HUES6 (cell line): ENCODE measurements at regions not wholly inside any gene's neighbourhood (a gene's known extent, or its start where the extent isn't known, plus 50 kb on each side); places are given as distances from the start of the nearest gene placed in this dataset.
"Not testable (repeated sequence)": the region's sequence is repeated elsewhere in the genome, so short reads cannot be mapped to it uniquely, and the experiment has no call there.

ENCODE experiments used
- H3K27ac ChIP-seq: 2 replicates; pipeline ENCODE4 v1.7.0; 2013; ENCODE audit warnings: low read depth, mild to moderate bottlenecking, low read length, inconsistent platforms
- H3K27me3 ChIP-seq: 2 replicates; pipeline ENCODE4 v1.6.1; 2013; ENCODE audit warnings: low read length; ENCODE audit not compliant: control insufficient read depth, insufficient read depth
- H3K36me3 ChIP-seq: 2 replicates; pipeline ENCODE4 v1.6.1; 2013; ENCODE audit warnings: low read length; ENCODE audit not compliant: control insufficient read depth, insufficient read depth
- H3K4me1 ChIP-seq: 2 replicates; pipeline ENCODE4 v1.6.1; 2013; ENCODE audit warnings: low read length; ENCODE audit not compliant: control insufficient read depth, insufficient read depth
- H3K4me3 ChIP-seq: 2 replicates; pipeline ENCODE4 v1.5.1; 2013; ENCODE audit warnings: low read depth, low read length
- H3K9ac ChIP-seq: one replicate; pipeline ENCODE4 v1.6.1; 2013; ENCODE audit warnings: mild to moderate bottlenecking, low read length
- H3K9me3 ChIP-seq: 2 replicates; pipeline ENCODE4 v1.6.1; 2013; ENCODE audit warnings: low read depth, low read length; ENCODE audit not compliant: control insufficient read depth, insufficient read depth

DNA sequence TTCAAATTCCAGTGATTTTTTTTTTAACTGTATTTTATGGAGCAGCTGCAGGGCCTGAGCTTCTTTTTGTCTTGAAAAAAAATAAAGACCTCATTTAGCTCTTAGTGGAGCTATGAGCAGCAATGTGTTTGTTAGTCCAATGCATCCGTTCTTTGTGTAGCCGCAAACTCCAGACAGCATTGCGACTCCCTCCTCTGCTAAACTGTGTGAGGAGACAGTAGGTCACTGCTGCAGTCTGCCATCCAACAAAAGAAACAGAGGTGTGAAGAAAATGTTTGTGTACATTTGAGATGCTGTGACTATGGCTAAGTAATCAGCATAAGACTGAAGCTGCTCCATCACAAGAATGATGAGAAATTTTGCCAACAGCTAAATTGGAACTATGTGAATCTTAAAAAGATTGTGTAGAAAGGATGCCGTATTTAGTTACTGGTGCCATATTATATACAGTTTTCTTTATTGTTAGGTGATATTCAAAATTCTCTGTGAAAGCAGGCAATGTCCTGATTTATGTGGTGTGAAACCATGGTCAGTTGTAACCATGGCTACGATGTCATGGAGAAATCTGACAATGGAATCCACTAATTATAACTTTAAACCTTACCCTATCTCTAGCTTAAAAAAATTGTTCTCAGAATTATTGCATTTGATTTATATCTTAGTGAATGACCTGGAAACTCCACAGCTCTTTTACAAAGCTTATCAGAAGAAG is 428.8 kb upstream of the EPHA7 start:
- Histone ChIP-seq H3K9me3 (no peaks in the 10 kb centered on the region), H3K9ac (no peak overlapping the region), H3K27me3 (no peaks in the 10 kb centered on the region), H3K4me1 (peaks cover 9% of the 10 kb centered on the region), H3K27ac (no peak overlapping the region), H3K4me3 (no peak overlapping the region), H3K36me3 (no peaks in the 10 kb centered on the region)

DNA sequence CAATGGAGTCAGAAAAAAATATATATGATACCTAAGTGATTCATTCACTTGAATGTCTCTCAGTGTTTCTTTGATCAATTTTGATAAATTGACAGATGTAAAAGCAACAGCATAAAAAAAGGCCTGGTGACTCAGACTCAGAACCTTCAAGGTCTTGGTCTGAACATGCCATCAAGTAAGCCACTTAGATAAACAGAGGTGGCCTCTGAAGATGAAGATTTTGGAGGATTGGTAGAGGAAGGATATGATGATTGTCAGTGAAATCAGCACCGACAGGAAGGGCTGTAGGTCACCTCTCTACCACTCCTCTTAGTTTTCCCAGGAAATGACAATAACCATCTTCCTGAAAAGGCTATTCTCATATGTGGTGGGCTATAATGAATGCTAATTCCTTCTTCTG is 422.8 kb upstream of the EPHA7 start:
- no peaks in the 10 kb centered on the region; the same call in 1 of the 2 replicates for H3K36me3 ChIP-seq
- H3K27ac ChIP-seq: no peak overlapping the region
- H3K9me3 ChIP-seq: peaks cover 6% of the 10 kb centered on the region; the same call in 1 of the 2 replicates
- H3K9ac ChIP-seq: no peak overlapping the region
- no peak overlapping the region for H3K4me3 ChIP-seq
- H3K27me3 ChIP-seq: no peaks in the 10 kb centered on the region
- H3K4me1 ChIP-seq: no peaks in the 10 kb centered on the region; the same call in 1 of the 2 replicates

DNA sequence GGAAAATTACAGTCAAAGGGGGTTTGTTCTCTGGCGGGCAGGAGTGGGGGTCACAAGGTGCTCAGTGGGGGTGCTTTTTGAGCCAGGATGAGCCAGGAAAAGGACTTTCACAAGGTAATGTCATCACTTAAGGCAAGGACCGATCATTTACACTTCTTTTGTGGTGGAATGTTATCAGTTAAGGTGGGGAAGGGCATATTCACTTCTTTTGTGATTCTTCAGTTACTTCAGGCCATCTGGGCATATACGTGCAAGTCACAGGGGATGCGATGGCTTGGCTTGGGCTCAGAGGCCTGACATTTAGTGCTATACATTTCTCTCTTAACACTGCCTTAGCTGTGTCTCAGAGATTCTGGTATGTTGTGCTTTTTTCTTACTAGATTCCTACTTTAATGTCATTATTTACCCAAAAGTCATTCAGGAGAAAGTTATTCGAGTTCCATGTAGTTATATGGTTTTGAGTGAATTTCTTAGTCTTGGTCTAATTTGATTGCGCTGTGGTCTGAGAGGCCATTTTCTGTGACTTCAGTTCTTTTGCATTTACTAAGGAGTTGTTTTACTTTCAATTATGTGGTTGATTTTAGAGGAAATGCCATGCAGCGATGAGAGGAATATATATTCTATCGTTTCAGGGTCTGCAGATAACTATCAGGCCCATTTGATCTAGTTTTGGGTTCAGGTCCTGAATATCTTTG is 416.2 kb upstream of the EPHA7 start:
- peaks cover 18% of the 10 kb centered on the region for H3K36me3 ChIP-seq
- peak overlapping the region; percentile 98 for H3K9ac ChIP-seq
- H3K9me3 ChIP-seq, H3K27me3 ChIP-seq, H3K4me1 ChIP-seq: not testable (repeated sequence)
- peak overlapping the region; percentile 52 for H3K4me3 ChIP-seq
- peak overlapping the region; percentile 97 for H3K27ac ChIP-seq

DNA sequence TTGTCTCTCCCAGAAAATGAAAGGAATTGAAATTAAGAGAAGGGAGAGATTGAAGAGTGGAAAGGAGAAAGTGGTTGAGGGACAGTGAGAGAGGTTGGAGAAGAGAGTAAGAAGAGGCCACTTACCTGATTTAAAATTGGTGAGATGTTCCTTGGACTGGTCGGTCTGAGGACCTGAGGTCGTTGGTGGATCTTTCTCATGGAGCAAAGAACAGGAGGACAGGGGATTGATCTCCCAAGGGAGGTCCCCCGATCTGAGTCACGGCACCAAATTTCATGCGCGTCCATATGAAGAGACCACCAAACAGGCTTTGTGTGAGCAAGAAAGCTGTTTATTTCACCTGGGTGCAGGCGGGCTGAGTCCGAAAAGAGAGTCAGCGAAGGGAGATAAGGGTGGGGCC is 415.7 kb upstream of the EPHA7 start:
- H3K27ac ChIP-seq: peak overlapping the region; percentile 77
- not testable (repeated sequence) for H3K9me3 ChIP-seq, H3K27me3 ChIP-seq, H3K4me1 ChIP-seq
- peak overlapping the region; percentile 79 for H3K4me3 ChIP-seq
- peaks cover 19% of the 10 kb centered on the region for H3K36me3 ChIP-seq
- H3K9ac ChIP-seq: peak overlapping the region; percentile 98

DNA sequence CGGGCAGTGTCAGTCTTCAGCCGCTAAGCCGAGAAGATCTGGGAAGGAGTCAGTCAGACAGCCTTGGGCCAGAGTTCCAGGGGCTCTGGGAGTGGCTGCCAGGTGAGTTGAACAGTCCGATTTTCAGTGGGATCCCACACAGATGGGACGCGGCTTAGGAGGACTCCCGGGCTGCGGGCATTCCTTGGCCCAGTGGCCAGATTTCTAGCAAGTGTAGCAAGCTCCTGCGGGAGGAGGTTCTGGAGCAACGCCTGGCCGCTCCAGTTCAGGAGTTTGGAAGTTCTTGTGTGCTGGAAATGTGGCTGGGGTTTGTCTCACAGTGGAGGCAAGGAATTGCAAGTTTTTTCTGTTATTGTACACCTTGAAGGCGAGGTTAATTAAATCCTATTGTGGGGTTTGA is 414.0 kb upstream of the EPHA7 start:
- not testable (repeated sequence) for H3K27me3 ChIP-seq, H3K9me3 ChIP-seq
- H3K9ac ChIP-seq: peak overlapping the region; percentile 98
- H3K27ac ChIP-seq: peak overlapping the region; percentile 77
- H3K4me3 ChIP-seq: peak overlapping the region; percentile 79
- peaks cover 24% of the 10 kb centered on the region for H3K4me1 ChIP-seq
- H3K36me3 ChIP-seq: peaks cover 36% of the 10 kb centered on the region

DNA sequence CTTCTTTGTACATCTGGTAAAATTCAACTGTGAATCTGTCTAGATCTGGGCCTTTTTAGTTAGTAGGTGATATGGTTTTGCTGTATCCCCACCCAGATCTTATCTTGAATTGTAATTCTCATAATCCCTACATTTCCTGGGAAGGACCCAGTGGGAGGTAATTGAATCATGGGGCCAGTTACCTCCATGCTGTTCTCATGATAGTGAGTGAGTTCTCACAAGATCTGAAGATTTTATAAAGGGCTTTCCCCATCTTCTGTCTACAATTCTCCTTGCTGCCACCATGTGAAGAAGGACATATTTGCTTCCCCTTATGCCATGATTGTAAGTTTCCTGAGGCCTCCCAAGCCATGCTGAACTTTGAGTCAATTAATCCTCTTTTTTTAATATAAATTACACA is 410.4 kb upstream of the EPHA7 start:
- peak overlapping the region; percentile 65 for H3K9ac ChIP-seq
- H3K4me3 ChIP-seq: not testable (repeated sequence)

DNA sequence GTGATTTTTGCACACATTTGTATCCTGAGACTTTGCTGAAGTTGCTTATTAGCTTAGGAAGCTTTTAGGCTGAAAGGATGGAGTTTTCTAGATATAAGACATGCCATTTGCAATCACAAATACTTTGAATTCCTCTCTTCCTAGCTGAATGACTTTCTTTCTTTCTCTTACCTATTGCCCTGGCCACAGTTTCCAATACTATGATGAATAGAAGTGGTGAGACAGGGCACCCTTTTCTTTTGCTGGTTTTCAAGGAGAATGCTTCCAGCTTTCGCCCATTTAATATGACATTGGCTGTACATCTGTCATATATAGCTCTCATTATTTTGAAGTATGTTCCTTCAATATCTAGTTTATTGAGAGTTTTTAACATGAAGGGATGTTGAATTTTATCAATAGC is 409.6 kb upstream of the EPHA7 start:
- Histone ChIP-seq H3K9ac (no peak overlapping the region), H3K4me3 (no peak overlapping the region), H3K4me1 (peaks cover 15% of the 10 kb centered on the region), H3K36me3 (peaks cover 45% of the 10 kb centered on the region), H3K9me3 (no peaks in the 10 kb centered on the region), H3K27ac (peak overlapping the region; percentile 72), H3K27me3 (no peaks in the 10 kb centered on the region)

More for the DNA sequence above, 410.4 kb upstream of the EPHA7 start:
- H3K27me3 ChIP-seq, H3K9me3 ChIP-seq: not testable (repeated sequence)
- Histone ChIP-seq H3K36me3 (peaks cover 45% of the 10 kb centered on the region), H3K4me1 (peaks cover 15% of the 10 kb centered on the region), H3K27ac (peak overlapping the region; percentile 72)

DNA sequence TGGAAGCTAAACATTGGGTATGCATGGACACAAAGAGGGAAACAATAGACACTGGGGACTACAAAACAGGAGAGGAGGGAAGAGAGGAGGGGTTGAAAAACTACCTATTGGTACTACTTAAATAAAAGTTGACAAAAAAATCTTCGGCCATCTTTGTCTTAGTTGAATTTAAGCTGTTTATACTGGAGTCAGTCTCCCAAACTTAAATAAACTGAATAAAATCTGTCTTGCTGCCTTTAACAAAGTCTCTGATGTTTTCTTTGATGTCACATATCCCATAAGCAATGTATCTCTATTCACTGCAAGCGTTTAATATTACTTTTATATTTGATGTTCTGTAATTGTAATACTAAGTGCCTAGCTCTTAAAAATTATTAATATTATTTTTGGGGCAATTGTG is 409.2 kb upstream of the EPHA7 start:
- Histone ChIP-seq H3K9me3 (no peaks in the 10 kb centered on the region), H3K27me3 (no peaks in the 10 kb centered on the region), H3K4me1 (peaks cover 15% of the 10 kb centered on the region), H3K27ac (peak overlapping the region; percentile 72; the same call in 1 of the 2 replicates), H3K36me3 (peaks cover 45% of the 10 kb centered on the region), H3K4me3 (no peak overlapping the region), H3K9ac (no peak overlapping the region)

DNA sequence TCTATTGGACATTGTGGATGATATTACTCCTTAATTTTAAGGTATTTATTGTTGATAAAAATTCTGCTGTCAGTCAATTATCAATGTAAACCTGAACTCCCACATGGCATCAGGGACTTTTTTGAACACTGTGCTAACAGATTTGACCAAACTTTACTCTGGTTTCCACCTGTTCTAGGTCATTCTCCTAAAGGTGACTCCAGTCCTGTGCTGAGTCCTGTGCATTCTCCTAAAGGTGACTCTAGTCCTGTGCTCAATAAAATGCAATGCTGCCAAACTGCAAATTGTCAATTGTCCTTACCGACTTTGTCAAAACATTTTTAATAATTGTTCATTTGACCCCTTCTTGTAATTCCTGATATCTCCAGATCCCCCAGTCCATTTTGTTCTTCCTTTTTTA is 408.4 kb upstream of the EPHA7 start:
- H3K27ac ChIP-seq: no peak overlapping the region

DNA sequence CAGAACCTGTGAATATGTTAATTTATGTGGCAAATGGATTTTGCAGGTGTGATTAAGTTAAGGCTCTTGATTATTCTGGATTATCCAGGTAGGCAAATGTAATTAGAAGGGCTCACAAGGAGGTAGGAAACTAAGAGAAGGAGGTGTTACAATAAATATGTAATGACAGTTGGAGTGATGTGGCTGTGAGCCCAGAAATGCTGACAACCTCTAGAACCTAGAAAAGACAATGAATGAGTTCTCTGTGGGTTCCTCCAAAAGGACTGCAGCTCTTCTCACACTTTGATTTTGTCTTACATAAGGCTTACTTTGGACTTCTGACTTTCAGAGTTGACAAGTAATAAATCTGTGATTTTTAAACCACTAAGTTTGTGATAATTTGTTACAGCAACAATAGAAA is 406.6 kb upstream of the EPHA7 start:
- Histone ChIP-seq H3K4me1 (peaks cover 15% of the 10 kb centered on the region), H3K36me3 (peaks cover 29% of the 10 kb centered on the region), H3K27ac (no peak overlapping the region), H3K27me3 (no peaks in the 10 kb centered on the region), H3K4me3 (no peak overlapping the region), H3K9me3 (no peaks in the 10 kb centered on the region), H3K9ac (no peak overlapping the region)

More for the DNA sequence above, 408.4 kb upstream of the EPHA7 start:
- Histone ChIP-seq H3K4me1 (peaks cover 15% of the 10 kb centered on the region), H3K36me3 (peaks cover 41% of the 10 kb centered on the region), H3K9ac (no peak overlapping the region), H3K9me3 (no peaks in the 10 kb centered on the region), H3K27me3 (no peaks in the 10 kb centered on the region), H3K4me3 (no peak overlapping the region)

DNA sequence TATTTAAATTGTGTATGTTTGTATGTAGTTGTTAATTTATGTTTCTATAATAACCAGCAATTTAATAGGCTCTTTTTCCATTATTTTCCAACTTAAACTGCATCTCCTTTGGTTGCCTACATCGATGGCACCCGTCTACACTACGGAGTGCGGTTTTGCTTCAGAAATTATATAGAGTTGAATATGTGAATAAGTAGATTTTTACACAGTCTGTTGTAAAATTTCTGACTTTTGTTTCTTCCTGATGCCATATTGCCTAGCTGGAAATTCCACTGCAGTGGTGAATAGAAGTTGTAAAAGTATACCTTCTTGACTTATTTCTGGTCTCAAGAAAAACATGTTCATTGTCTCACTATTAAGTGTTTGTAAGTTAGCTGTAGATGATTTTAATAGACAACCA is 404.1 kb upstream of the EPHA7 start:
- no peak overlapping the region for H3K9ac ChIP-seq
- no peak overlapping the region for H3K4me3 ChIP-seq
- H3K36me3 ChIP-seq: peaks cover 22% of the 10 kb centered on the region
- 0 out of 2 replicates have a peak, but pooled peaks cover 5% of the 10 kb centered on the region for H3K4me1 ChIP-seq
- H3K9me3 ChIP-seq: no peaks in the 10 kb centered on the region
- H3K27me3 ChIP-seq: no peaks in the 10 kb centered on the region
- H3K27ac ChIP-seq: no peak overlapping the region
